Astrocyte of the cerebellum (primary cell): ENCODE measurements at regions not wholly inside any gene's neighbourhood (a gene's known extent, or its start where the extent isn't known, plus 50 kb on each side); places are given as distances from the start of the nearest gene placed in this dataset.

ENCODE experiments used
- DNase-seq: peaks from one replicate; pipeline ENCODE4 v3.0.0-alpha.2; 2011; ENCODE audit warnings: low read depth
- H3K4me3 ChIP-seq: 2 replicates; pipeline ENCODE4 v1.5.1; 2011; ENCODE audit warnings: mild to moderate bottlenecking, low read depth, low read length, moderate library complexity
- in situ Hi-C: cut with HindIII; loops from 2 replicates; pipeline ENCODE4 v1.10.0; 2017; ENCODE audit warnings: low sequenced_read_pairs
- TF ChIP-seq, protein P1 (sequence below): IDR thresholded peaks from 2 replicates; pipeline ENCODE4 v1.5.1; 2012; ENCODE audit warnings: low read length, low read depth, moderate library complexity, mild to moderate bottlenecking; ENCODE audit errors: missing control alignments

DNA sequence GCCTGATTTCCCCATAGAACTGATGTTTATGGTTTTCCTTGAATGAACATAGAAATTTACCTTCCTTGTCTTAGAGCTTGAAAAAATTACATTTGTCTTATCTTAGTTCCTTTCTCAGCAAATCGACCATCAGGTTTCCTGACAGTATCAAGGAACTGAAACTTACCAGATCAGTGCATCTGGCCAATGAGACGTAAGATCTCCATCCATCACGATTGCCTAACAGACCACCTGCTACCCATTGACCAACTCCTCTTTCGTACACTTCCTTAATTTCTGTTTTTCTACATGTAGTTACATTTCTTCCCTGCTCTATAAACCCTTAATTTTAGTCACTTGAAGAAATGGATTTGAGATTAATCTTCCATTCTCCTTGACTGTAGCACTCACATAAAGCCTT lies 57.4 kb upstream of the TMPRSS15 start:
- no peak overlapping the region for H3K4me3 ChIP-seq
- TF ChIP-seq, protein P1, sequence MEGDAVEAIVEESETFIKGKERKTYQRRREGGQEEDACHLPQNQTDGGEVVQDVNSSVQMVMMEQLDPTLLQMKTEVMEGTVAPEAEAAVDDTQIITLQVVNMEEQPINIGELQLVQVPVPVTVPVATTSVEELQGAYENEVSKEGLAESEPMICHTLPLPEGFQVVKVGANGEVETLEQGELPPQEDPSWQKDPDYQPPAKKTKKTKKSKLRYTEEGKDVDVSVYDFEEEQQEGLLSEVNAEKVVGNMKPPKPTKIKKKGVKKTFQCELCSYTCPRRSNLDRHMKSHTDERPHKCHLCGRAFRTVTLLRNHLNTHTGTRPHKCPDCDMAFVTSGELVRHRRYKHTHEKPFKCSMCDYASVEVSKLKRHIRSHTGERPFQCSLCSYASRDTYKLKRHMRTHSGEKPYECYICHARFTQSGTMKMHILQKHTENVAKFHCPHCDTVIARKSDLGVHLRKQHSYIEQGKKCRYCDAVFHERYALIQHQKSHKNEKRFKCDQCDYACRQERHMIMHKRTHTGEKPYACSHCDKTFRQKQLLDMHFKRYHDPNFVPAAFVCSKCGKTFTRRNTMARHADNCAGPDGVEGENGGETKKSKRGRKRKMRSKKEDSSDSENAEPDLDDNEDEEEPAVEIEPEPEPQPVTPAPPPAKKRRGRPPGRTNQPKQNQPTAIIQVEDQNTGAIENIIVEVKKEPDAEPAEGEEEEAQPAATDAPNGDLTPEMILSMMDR: no peak
- in situ Hi-C loops: no loop called here
- no peak for DNase-seq

GRCh38 chr21:18461743-18462142 lies 58.2 kb upstream of the TMPRSS15 start:
- no peak for DNase-seq
- H3K4me3 ChIP-seq: no peak overlapping the region
- TF ChIP-seq, protein P1: no peak
- in situ Hi-C loops: no loop called here

GRCh38 chr21:18467715-18468114 lies 64.1 kb upstream of the TMPRSS15 start:
- in situ Hi-C loops: no loop called here
- DNase-seq: no peak
- no peak overlapping the region for H3K4me3 ChIP-seq
- TF ChIP-seq, protein P1: no peak

DNA sequence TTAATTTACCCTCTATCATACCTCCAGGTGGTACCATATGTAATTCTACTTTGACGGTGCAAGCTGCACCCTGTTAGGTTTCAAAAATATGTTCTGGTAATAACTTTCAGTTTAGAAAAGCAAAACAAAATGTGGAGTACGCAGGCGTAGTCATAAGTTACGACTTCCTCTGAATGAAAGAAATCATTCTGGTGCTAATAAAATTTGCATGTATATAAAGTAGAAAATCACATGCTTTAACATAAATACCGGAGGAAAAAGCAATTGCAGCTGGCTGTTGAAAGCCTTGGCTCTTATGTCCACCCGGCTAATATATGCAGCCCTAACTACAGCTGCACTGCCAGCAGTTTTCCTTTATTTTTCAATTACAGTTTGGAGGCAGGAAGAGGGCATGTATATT lies 65.2 kb upstream of the TMPRSS15 start:
- no peak overlapping the region for H3K4me3 ChIP-seq
- TF ChIP-seq, protein P1: no peak
- in situ Hi-C loops: no loop called here
- no peak for DNase-seq

- in situ Hi-C loops: no loop called here
- DNase-seq: no peak
- H3K4me3 ChIP-seq: no peak overlapping the region
- TF ChIP-seq, protein P1: no peak
Measured at GRCh38 chr21:18476639-18477038, 73.1 kb upstream of the TMPRSS15 start.

DNA sequence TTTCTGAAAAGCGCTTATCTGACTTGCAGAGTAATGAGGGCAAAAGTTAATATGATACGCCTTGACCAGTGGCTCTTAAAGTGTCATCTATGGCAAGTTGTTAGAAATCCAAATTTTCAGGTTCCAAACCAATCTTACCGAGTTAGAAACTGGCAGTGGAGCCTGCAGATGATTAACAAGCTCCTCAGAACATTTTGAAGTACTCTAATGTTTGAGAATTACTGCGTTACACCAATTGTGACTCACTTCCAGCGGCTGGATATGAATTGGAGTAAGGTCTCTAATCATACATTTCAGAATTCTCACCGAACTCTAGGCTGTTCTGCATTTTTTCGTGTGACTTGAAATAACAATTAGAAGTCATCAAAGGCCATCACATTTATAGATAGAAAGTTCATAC lies 73.5 kb upstream of the TMPRSS15 start:
- H3K4me3 ChIP-seq: no peak overlapping the region
- no peak for DNase-seq
- in situ Hi-C loops: no loop called here
- TF ChIP-seq, protein P1: no peak

- TF ChIP-seq, protein P1: no peak
- DNase-seq: no peak
- H3K4me3 ChIP-seq: no peak overlapping the region
- in situ Hi-C loops: no loop called here
Measured at GRCh38 chr21:18478513-18478912, 74.9 kb upstream of the TMPRSS15 start.
